Activated CD8-positive, alpha-beta memory T cell treated with anti-CD3 and anti-CD28 coated beads, Interleukin-2, amount 50 U/mL, for 24 hours (primary cell): ENCODE measurements at regions not wholly inside any gene's neighbourhood (a gene's known extent, or its start where the extent isn't known, plus 50 kb on each side); places are given as distances from the start of the nearest gene placed in this dataset.

ENCODE experiments used
- DNase-seq: peaks from one replicate; pipeline ENCODE4 v3.0.0-alpha.2; 2020; ENCODE audit errors: extremely low read depth

DNA sequence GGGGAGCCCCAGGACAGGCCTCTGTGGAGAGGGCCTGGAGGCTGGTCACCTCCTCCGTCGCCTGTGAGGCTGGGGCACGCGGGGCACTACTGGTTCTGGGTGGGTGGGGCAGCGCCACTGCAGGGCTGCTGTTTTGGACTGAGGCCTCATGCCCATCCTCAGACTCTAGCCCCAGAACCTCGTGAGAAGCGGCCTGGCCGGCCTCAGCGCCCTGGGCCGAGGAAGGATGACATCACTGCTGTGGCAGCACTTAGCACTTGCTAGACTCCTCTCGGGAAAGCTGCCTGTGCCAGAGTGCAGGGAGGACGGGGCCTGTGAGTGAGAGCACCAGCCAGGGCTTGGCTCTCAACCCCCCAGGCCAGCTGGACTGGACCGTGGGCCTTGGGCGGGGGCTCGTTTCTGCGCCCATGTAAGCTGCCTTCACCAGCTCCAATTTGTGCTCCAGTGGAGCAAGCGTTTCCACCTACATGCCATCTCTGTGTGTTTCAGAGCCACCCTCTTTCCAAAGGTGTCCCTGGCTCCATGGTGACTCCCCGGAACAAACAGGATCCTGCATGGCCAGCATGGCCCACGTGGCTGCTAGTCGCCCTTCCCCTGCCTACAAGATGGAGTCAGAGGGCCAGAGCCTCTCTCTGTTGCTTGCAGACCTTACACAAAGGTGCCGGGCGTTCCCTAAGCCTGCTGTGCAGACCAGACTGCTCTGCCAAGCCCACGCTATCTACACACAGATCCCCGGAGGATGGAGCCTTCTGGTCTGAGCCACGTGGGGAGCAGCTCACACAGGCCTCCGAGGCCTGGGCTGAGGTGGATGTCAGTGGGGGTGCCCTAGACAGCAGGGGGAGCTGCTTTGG, 102.9 kb downstream of the CTTN start:
- DNase-seq, result no peak

DNA sequence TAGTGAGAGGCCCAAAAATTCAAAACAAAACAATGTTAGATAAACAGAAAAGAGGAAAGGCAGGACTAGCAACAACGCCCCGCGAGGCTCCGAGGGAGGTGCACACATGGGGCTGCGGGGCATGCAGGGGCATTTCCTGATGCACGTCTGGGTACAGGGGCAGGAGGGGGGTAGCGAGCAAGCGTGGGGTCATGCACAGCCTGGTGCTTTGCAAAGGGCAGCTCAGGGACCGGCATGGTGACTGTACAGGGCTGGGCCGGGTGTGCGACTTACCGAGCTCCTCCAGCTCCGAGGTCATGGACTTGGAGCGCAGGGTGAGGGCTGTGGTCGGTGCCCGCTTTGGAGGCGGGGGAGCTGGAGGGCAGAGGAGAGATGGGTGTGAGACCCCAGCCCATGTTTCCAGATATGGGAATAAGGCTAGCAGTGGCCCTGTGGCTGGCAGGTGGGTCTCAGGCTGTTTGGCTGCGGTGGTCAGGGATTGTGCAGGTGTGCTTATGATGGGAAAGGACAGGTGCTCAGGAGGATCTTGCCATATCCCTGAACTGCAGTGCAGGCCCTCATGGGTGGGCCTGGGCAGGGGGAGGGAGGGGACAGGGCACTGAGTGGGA, 103.7 kb downstream of the CTTN start:
- DNase-seq, result no peak

DNA sequence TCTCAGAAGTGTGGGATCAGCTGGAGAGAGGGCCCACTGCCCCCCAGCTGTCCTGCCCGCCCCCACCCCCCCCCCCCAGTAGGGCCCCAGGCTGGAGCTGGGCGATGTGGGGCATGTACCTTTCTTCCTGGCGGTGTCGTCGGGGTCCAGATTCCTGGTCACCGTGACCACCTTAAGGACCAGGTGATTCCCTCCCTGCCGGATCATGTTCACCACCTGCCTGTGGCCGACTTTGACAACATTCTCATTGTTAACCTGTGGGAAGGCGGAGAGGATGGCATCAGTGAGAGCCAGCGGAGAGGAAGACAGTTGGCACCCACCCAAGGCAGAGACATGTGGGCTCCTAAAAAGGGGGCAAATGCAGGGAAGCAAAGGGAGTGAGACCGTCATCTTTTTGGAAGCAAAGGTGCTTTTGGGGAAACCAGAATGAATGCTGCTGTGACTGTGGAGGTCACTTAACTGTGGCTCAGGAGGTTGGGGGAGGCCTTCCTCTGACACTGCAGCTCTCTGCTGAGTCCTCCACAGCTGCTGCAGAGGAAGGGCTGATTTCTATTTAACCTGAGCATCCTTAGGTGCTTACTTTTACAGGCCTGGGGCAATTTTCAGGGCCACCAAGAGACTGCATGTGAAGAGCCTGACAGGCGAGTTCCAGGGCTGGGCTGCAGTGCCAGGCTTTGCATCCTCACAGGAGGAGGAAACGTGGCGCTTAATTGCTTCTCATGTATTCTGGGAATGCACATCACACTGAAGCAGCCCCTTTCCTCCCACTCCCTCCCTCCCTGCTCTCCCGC, 104.5 kb downstream of the CTTN start:
- DNase-seq, result no peak

DNA sequence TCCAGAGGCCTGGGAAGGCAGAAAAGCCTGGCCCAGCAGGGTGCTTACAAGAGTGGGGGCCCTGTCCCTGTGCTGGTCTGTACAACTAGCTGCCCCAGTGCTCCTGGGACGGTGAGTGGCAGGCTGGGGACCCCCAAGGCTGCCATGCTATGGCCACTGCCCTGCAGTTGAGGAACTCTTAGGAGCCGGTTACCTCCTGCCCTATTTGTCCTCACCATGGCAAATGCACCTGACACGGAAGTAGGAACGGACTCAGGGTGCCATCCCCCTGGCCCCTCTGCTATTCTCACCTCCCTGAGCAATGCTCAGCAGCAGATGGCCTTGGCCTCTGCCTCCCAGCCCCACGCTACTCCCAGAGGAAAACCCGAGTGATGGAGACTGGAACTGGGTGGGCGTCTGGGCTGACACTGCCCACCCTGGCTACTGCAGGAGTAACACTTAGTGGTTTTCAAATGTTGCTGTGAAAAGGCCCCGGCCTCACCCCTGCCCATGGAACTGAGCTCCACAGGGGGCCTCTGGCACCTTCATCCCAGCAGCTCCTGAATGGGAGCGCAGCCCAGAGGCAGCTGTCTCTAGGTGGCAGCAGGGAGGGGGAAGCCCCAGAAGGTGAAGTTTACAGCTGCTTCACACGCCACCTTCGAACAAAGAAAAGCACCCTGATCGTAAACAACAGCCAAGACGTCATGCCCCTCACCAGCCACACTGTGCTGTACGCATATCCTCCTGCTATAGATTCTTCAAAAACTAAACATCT, 105.3 kb downstream of the CTTN start:
- no peak for DNase-seq

DNA sequence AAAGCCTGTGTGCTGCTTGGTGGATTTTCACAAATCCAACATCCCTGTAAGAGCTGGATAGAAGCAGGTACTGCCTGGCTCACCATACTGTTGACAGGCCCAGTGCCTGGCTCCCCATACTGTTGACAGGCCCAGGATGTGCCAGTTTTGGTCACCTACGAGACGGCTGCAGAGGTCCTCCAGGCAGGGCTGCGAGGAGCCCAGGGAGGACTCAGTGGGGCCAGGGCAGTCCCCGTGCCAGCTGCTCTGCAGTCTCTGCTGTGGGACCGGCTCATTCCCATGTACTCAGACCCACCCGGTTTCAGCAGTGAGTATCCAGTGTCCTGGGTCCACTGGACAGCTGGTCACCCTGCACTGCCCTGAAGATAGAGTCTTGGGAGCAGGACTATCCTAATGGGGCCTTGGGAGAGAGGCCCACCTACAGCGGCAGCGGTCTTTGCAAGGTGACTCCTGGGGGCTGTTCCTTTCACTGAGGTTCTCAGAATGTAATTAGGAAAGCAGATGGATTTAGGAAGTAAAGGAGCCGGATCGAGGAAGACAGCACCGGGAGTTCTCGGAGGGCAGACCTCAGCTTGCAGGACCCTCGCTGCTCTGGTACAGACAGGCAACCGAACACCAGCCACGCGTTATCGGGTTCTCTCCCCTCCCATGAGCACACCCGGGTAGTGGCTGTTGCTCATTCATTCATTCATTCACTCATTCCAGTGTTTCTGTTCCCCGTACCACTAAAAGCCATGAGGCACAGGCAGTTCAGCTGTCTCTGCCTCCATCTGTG, 106.1 kb downstream of the CTTN start:
- no peak for DNase-seq

DNA sequence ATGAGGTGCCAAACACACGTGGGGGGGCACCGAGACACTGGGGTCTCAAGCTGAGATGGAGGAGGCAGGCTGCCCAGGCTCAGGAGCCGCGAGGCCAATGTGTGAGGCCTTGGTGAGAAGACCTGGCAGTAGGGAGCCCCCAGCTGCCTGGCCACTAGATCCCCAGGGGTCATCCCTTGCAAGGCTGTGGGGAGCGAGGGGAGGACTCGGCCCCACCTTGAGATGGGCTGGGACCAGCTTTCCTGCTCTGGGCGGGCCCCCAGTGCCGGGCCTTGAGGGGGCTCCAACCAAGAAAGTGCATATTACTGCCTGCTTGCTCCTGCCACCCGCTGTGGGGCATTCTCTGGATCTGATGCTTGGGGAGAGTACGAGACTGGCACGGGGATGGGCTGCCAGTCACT, 107.0 kb downstream of the CTTN start:
- no peak for DNase-seq

DNA sequence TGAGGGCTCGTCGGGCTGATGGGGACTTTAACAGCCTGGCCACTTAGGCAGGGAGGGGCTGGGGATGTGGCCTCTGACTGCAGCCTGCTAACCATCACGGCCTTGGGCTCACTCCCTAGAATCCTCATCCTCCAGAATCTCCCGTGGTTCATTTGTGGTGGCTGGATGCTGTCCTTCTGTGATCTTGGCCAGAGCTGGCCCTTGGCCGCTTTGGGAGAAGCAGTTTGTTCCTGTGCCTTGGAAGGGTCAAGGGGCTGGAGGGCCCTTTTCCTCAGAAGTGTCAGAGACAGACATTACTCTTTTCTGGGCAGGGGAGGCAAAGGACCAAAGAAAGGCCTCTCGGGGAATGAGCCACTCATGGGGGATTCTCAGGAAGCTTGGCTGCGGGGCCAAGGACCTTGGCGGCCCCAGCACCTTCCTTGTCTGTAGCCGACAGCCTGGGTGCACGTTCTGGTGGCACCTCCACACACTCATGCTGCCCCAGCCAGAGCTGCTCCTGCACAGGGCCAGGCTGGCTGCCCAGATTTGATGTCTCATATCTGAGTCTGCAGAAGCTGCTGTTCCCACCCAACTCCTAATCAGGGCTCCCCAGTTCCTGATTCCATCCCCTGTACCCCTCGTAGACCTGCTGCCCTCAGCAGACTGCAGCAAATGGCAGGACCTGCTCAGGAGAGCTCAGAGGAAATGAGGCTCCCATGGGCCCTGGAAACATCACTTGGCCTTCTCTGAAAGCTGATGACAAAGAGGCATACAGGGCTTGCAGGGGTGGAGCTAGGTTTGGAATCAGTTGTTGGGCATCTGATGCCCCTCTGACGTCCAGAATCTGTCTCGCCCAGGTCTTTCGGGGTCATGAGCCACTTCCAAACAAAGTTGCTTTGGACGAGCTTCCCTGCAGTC, 107.7 kb downstream of the CTTN start:
- DNase-seq, result no peak

DNA sequence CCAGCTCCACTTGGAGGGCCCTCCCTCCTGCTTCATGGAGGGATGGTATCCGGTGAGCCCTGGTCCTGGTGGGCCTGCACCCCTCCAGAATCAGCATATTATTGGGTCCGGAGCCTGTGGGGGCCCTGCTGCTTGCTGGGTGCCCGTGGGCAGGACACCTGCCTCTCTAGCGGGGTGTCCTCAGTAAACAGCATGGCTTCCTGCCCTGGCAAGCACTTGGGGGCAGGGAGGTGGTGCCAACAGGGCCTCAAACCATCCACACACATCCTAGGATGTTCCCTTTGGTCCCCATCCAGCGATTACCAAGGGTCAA, 108.3 kb downstream of the CTTN start:
- no peak for DNase-seq

DNA sequence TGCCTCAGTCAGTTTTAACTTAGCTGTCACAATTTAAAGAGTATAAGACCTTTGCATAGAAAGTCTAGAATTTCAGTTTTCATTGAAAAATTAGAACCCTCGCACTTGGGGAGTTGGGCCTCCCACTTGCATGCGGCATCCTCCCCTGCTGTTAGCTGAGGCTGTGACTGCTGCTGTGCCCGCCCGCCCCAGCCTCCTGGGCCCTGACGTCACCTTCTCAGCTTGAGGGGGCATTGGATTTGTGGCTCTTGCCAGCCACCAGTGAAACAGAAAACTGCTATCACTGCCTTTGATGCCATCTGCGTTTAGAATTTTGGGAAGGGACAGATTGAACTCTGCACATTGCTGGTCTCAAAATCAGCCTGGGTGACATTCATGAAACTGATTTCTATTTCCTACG, 108.7 kb downstream of the CTTN start:
- DNase-seq, result no peak

DNA sequence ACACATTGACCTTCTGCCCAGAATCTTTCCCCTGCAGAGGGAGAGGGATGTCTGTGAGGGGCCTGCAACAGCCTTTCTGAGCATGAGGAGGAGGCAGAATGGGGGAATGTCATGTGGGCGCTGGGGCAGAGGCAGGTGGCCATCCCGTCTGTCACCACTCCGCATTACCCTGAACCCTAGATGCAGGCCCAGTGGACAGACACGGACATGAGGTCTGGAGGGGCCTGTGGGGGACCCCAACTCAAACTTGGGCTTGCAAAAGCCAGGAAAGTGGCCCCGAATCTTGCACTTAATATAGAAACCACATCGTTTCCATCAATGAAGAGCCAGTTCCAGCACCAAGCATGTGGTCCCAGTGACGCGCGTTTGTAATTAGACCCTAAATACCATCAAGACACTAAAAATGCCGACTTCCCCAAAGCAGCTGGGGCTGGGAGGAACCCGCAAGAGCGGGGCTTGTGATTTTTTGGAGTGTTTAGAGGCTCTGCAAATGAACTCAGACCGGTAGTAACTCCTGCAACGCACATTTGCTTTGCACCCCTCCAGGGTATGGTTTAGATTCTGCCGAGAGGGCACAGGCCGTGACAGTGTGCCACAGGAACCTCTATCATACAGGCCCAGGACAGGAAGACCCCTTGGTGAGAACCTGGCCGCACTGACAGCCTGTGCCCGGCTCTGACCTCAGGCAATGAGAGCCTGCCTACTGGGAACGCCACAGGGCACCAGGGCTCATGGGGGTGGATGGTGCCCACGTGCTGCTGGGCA, 109.3 kb downstream of the CTTN start:
- no peak for DNase-seq

DNA sequence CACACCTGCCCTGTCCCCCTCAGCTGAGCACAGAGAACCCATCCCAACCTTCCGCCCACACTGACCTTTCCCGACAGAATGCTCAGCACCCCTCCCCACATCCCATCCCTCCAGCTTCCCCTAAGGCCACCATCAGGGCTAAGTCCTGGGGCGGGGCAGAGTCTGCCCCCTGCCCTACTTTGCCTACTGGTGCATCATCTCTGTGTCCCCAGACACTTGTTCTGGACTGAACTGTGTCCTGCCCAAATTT, 109.8 kb downstream of the CTTN start:
- no peak for DNase-seq

DNA sequence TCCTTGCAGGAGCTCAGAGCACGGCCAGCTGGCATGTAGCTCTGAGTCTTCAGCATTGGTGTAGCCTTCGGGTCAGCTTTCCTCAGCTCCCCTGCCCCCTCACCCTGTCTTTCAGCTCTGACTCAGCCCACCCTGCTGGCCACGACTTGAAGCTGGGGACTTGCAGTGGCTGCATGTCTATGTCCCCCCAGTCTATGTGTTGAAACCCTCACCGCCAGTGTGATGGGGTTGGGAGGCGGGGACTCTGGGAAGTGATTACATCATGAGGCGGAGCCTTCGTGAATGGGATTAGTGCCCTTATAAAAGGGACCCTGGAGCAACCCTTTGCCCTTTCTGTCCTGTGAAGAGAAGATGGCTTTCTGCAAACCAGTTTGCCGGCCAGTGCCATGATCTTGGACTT, 111.1 kb downstream of the CTTN start:
- DNase-seq, result no peak

DNA sequence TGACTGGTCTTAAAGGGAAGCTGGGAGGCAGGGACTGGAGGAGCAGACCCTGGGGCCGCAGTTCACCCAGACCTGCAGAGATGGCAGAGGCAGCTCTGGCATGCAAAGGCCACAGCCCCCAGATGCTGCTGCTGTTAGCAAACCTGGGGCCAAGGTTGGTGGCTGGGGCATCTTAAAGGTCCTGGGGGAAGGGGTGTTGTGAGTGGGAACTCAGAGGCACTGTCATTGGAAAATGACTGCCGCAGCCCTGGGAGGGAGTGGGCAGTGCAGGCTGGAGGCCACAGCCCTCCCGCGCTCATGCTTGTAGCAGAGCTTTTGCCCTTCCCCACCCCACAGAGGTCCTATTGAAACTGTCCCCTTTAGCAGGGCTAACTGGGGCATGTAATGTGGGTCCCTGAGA, 111.8 kb downstream of the CTTN start:
- no peak for DNase-seq

DNA sequence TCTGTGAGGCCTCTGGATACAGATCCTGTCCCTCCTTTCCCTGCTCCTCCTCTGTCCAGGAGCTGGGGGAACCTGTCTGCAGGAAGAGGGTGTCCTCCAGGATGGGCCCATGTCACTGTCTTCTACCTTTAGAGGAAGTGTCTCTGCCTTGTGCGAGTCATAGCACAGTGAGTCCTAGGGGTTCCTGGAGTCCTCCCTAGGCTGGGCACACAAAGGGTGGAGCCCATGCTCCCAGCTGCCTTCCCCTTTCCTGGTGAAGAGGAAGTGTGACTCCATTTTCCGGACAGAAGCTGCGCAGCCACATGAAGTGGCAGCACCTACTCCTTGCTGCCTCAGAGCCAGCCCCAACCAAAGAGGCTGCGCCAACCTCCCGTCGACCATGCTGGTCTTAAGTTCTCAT, 112.2 kb downstream of the CTTN start:
- DNase-seq, result no peak

DNA sequence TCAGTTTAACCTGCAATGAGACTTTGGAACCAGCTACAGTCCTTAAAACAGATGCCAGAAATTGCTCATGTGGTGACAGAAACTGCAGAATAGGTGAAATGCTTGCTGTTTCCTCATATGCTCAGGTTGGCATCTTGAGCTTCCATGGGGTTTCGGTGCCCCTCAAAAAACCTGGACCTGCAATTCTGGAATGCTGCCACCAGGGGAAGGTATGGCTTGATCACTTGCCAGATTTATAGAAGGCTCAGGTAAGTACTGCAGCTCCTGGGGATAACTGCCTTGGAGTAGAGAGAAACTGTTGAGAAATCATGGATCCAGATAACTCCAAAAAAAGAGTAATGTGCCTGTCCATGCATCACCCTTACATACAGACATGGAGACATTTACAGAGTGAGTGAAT, 113.0 kb downstream of the CTTN start:
- no peak for DNase-seq

DNA sequence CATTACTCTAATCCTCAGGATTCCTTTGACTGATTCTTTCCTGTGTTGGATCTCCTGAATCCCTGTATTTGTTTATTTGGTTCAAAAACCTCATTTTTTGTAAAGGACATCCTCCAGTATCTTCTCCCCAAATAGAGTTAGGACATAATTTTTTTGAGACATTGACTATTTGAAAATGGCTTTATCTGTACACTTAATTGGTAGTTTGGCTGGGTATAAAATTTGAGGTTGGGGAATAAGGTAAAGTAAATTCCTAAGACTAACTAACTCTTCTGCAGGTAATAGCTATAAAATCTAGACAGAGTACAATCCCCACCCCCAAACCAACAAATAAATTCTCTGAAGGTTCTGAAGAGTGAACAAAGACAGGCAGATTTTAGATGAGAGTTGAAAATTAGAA, 114.4 kb downstream of the CTTN start:
- no peak for DNase-seq

DNA sequence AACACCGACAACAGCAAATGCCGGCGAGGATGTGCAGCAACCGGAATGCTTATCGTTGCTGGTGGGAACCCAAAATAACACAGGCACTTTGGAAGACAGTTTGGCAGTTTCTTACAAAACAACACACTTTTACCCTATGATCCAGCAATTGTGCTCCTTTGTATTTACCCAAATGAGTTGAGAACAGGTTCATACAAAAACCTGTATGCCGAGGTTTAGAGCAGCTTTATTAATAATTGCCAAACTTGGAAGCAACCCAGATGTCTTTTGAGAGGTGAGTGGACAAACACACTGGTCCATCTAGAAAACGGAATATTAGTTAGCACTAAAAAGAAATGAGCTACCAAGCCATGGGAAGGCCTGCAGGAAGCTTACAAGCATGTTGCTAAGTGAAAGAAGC, 118.9 kb downstream of the CTTN start:
- DNase-seq, result no peak

DNA sequence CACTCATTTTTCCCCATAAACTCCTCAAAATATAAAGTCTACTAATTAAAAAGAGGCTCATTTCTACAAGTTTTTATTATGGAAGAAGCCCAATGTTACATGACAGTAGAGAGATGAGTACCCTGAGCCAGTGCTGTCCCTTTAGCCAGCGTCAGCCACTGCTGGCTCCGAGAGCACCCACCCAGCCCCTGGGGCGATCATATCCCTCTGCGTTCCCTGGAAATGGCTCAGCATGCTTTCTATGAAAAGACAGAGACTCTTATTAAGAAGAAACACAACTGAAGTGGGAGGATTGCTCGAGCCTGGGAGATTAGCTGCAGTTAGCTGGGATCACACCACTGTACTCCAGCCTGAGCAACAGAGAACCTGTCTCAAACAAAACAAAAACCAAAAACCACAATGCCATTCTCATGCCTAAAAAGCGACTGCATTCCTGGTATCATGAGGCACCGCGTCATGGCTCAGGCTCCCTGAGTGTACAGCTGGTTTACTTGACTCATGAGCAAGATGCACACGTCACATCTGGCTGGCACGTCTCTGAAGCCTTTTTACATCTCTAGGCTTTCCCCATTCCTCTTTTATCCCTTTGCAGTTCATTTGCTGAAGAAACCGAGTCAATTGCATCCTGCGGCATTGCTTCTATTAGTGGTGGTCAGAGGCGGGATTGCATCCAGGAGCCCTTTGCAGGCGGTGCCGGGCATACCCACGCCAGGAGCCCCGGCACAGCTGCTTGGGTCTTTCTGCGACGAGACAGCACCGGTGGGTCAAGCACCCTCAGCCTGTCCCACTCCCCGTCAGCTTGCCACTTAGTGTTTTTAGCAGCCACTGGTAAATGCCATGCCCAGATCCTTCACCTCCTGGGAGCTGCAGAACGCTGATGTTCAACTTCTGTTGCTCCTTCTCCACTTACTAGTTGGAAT, 119.9 kb downstream of the CTTN start:
- no peak for DNase-seq

DNA sequence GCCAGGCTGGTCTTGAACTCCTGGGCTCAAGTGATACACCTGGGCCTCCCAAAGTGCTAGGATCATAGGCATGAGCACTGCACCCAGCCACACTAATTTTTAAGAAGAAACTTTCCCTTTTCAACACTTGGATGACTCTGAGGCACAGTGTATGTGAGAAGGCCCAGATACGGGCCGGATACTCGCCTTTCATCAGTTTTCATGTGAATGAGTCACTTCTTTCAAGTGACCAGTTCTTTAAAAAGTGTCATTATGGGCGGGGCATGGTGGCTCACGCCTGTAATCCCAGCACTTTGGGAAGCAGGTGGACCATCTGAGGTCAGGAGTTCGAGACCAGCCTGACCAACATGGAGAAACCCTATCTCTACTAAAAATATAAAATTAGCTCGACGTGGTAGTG, 120.8 kb downstream of the CTTN start:
- no peak for DNase-seq
